GM12865 (cell line): ENCODE measurements at regions not wholly inside any gene's neighbourhood (a gene's known extent, or its start where the extent isn't known, plus 50 kb on each side); places are given as distances from the start of the nearest gene placed in this dataset.

Source experiments
- DNase-seq: peaks from one replicate; pipeline ENCODE4 v3.0.0; 2010; ENCODE audit warnings: low read depth
- H3K4me3 ChIP-seq: 2 replicates; pipeline ENCODE4 v1.5.1; 2011; ENCODE audit warnings: mild to moderate bottlenecking, low read depth, low read length, control low read depth
- CTCF ChIP-seq: IDR thresholded peaks from 2 replicates; pipeline ENCODE4 v1.5.1; 2011; ENCODE audit warnings: low read length, control low read depth, low read depth, inconsistent platforms; ENCODE audit not compliant: insufficient read depth; ENCODE audit errors: missing control alignments

DNA sequence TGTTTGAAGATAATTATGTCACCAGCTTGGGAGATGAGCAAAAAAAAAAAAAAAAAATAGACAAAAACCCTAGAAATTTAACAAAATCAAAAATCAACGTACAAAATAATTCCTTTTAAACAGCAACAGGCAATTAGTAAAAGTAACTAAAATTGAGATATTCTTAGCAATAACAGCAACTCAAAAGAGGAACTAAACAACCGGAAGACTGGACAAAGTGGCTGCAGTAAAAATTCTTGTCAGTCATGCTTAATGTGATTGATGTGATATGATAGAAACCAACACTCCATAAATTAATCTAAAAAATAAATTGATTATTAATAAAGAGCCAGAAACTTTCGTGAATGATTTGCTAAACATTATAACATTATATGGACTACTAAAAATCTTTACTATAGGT lies 1534.6 kb upstream of the AGA start:
- H3K4me3 ChIP-seq, result no peak overlapping the region
- no peak for TF ChIP-seq CTCF
- DNase-seq, result no peak

DNA sequence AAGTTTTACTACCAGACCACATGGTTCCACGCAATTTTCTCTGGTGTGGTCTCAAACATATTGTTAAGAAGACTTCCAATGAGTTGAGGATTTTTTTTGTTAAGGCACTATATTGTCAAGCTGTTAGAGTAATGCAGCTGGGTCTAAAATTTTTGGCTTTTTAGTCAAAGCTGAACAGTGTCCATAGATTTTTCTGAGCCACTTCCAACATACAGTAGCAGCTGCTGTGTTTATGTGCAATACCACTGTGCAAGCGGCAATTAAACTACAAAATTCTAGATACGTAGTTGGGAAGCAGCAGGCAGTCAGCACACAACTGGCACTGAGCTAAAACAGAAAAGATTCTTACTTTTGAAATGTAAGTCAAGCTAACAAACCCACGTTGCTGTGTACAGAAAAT lies 1551.1 kb upstream of the AGA start:
- TF ChIP-seq CTCF, result no peak
- H3K4me3 ChIP-seq, result no peak overlapping the region

GRCh38 chr4:179001918-179002317 lies 1559.7 kb upstream of the AGA start:
- no peak for TF ChIP-seq CTCF
- DNase-seq, result no peak

More for the DNA sequence above, 1551.1 kb upstream of the AGA start:
- no peak for DNase-seq

GRCh38 chr4:179007755-179008154 lies 1565.5 kb upstream of the AGA start:
- DNase-seq, result no peak
- H3K4me3 ChIP-seq, result no peak overlapping the region
- no peak for TF ChIP-seq CTCF

More at GRCh38 chr4:179001918-179002317, 1559.7 kb upstream of the AGA start:
- no peak overlapping the region for H3K4me3 ChIP-seq

DNA sequence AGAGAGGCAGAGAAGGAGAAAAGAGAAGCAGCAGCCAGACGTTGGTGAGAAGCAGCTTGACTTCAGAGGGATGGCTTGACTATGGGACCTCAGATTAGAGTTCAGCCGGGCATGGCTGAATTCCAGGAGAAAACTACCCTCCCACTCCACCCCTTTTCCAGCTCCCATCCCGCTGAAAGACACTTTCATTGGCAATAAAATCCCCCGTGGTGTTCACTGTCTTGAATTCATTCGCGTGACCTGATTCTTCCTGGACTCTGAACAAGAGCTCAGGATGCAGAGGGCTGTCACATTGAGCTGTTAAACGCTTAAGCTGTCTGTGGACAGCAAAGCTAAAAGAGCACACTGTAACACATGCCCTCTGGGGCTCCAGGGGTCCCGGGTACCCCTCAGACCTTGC lies 1575.3 kb upstream of the AGA start:
- no peak overlapping the region for H3K4me3 ChIP-seq
- no peak for TF ChIP-seq CTCF
- no peak for DNase-seq

GRCh38 chr4:179027569-179027968 lies 1585.3 kb upstream of the AGA start:
- TF ChIP-seq CTCF, result no peak
- DNase-seq, result no peak
- H3K4me3 ChIP-seq, result no peak overlapping the region

DNA sequence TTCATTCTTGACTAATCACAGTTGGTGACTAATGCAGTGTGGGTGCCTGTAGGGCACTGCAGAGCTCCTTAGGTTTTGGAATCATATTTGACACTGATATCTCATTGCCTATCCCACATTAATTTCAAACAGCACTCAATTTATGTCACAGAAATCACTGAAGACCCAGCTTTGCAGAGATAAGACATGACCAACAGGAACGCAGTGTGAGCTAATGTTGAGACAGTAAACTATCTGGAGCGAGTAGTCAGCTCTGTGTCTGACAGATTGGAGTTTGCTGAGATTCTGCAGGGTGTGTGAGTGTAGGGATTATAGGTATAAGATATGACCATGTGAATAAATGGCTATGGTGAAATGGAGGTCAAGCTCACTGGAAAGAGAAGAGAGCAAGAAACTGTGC lies 1586.1 kb upstream of the AGA start:
- no peak overlapping the region for H3K4me3 ChIP-seq
- no peak for TF ChIP-seq CTCF
- no peak for DNase-seq
